Mesenchymal stem cell (in vitro differentiated cells and primary cell): ENCODE measurements at regions not wholly inside any gene's neighbourhood (a gene's known extent, or its start where the extent isn't known, plus 50 kb on each side); places are given as distances from the start of the nearest gene placed in this dataset.

ENCODE experiments used
- DNase-seq: peaks from one replicate; pipeline ENCODE4 v3.0.0-alpha.2; 2013
- H2AFZ ChIP-seq: one replicate; pipeline ENCODE4 v1.6.1; 2013; ENCODE audit warnings: low read depth, mild to moderate bottlenecking, control low read depth, inconsistent platforms, low read length, moderate library complexity
- H2AK5ac ChIP-seq: 2 replicates; pipeline ENCODE4 v1.6.1; 2013; ENCODE audit warnings: low read length, moderate library complexity, mild to moderate bottlenecking, inconsistent platforms; ENCODE audit not compliant: severe bottlenecking
- H2BK120ac ChIP-seq: one replicate; pipeline ENCODE4 v1.6.1; 2013; ENCODE audit warnings: low read depth, mild to moderate bottlenecking, inconsistent platforms, low read length, moderate library complexity
- H2BK12ac ChIP-seq, 2 experiments: one replicate each; pipeline ENCODE4 v1.6.1; 2013; ENCODE audit warnings: inconsistent platforms in 2 of 2, low read length in 2 of 2, mild to moderate bottlenecking in 2 of 2, moderate library complexity in 2 of 2, control low read depth in 1 of 2
- H2BK15ac ChIP-seq: one replicate; pipeline ENCODE4 v1.6.1; 2013; ENCODE audit warnings: mild to moderate bottlenecking, low read depth, inconsistent platforms; ENCODE audit not compliant: poor library complexity, severe bottlenecking
- H2BK5ac ChIP-seq: 2 replicates; pipeline ENCODE4 v1.6.1; 2013; ENCODE audit warnings: low read depth, mild to moderate bottlenecking, low read length, control low read depth, inconsistent platforms; ENCODE audit not compliant: poor library complexity, severe bottlenecking
- H3K14ac ChIP-seq, 2 experiments: one replicate each; pipeline ENCODE4 v1.6.1; 2013; ENCODE audit warnings: inconsistent platforms in 2 of 2, low read length in 2 of 2, control low read depth in 1 of 2, mild to moderate bottlenecking in 1 of 2, moderate library complexity in 1 of 2
- H3K18ac ChIP-seq, 2 experiments: one replicate each; pipeline ENCODE4 v1.6.1; 2013; ENCODE audit warnings: inconsistent platforms in 2 of 2, low read length in 2 of 2, control low read depth in 1 of 2, low read depth in 1 of 2, mild to moderate bottlenecking in 1 of 2
- H3K23ac ChIP-seq, 2 experiments: one replicate each; pipeline ENCODE4 v1.6.1; 2013; ENCODE audit warnings: inconsistent platforms in 2 of 2, low read length in 2 of 2, mild to moderate bottlenecking in 2 of 2, moderate library complexity in 2 of 2, control low read depth in 1 of 2
- H3K27ac ChIP-seq: 2 replicates; pipeline ENCODE4 v1.5.1; 2013; ENCODE audit warnings: mild to moderate bottlenecking, moderate library complexity, low read length, control low read depth, inconsistent platforms; ENCODE audit not compliant: poor library complexity, severe bottlenecking
- H3K27me3 ChIP-seq, 2 experiments: 2 replicates each; pipeline versions ENCODE4 v1.6.1 to v1.7.0; 2013; ENCODE audit warnings: low read length in 2 of 2, mild to moderate bottlenecking in 2 of 2, moderate library complexity in 2 of 2, control low read depth in 1 of 2, inconsistent platforms in 1 of 2; ENCODE audit not compliant: control insufficient read depth in 1 of 2, insufficient read depth in 1 of 2
- H3K36me3 ChIP-seq, 2 experiments: 2 replicates each; pipeline versions ENCODE4 v1.6.1 to v1.7.0; 2013; ENCODE audit warnings: low read length in 2 of 2, control low read depth in 1 of 2, inconsistent platforms in 1 of 2, low read depth in 1 of 2, mild to moderate bottlenecking in 1 of 2; ENCODE audit not compliant: insufficient read depth in 2 of 2, control insufficient read depth in 1 of 2
- H3K4ac ChIP-seq, 2 experiments: one replicate each; pipeline ENCODE4 v1.6.1; 2013; ENCODE audit warnings: inconsistent platforms in 2 of 2, low read length in 2 of 2, mild to moderate bottlenecking in 2 of 2, moderate library complexity in 2 of 2, control low read depth in 1 of 2, low read depth in 1 of 2
- H3K4me1 ChIP-seq: 2 replicates; pipeline ENCODE4 v1.6.1; 2013; ENCODE audit warnings: low read depth, low read length, control low read depth; ENCODE audit not compliant: control insufficient read depth, insufficient read depth
- H3K4me2 ChIP-seq: 2 replicates; pipeline ENCODE4 v1.6.1; 2013; ENCODE audit warnings: low read length, mild to moderate bottlenecking, inconsistent platforms; ENCODE audit not compliant: poor library complexity, severe bottlenecking
- H3K4me3 ChIP-seq, 2 experiments: 2 replicates each; pipeline versions ENCODE4 v1.5.1 to v1.7.0; 2013; ENCODE audit warnings: low read length in 2 of 2, mild to moderate bottlenecking in 2 of 2, control low read depth in 1 of 2, low read depth in 1 of 2; ENCODE audit not compliant: insufficient read depth in 1 of 2
- H3K79me1 ChIP-seq: replicated peaks from 2 replicates; pipeline ENCODE4 v1.6.1; 2013; ENCODE audit warnings: mild to moderate bottlenecking, control low read depth, low read length, inconsistent platforms; ENCODE audit not compliant: poor library complexity, severe bottlenecking
- H3K9ac ChIP-seq: 2 replicates; pipeline ENCODE4 v1.7.0; 2013; ENCODE audit warnings: mild to moderate bottlenecking, low read length, moderate library complexity
- H3K9me3 ChIP-seq: 2 replicates; pipeline ENCODE4 v1.7.0; 2013; ENCODE audit warnings: mild to moderate bottlenecking, low read length; ENCODE audit not compliant: control insufficient read depth
- H4K8ac ChIP-seq: one replicate; pipeline ENCODE4 v1.6.1; 2013; ENCODE audit warnings: inconsistent platforms, mild to moderate bottlenecking, low read length, moderate library complexity
- H4K91ac ChIP-seq: one replicate; pipeline ENCODE4 v1.6.1; 2013; ENCODE audit warnings: mild to moderate bottlenecking, low read length, inconsistent platforms
- WGBS: methylation state at CpG from one replicate; pipeline ENCODE4 v1.1.7; 2013; ENCODE audit warnings: mixed read lengths; 5-methylcytosine and 5-hydroxymethylcytosine counted together

DNA sequence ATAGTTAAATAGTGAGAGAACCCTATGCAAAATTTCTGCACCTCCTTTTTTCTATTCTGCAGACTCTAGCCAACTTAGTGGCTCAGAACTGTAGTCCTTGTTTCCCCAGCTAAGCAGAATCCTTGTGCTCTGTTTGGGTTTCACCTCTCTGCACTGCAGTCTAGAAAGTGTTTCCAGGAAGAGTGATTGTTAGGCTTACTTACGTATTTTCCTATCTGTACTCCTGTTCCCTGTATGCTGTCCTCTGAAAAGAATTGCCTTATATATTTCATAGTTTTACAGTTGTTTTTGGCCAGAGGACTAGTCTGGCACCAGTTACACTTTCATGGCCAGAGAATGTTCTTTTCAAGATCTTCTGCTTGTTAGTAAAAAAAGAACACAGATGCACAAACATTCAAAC, 154.6 kb upstream of the POT1 start:
- Histone ChIP-seq H2BK120ac (no peak overlapping the region), H2AK5ac (no peak overlapping the region), H3K18ac (no peak overlapping the region), H3K27me3 (no peaks in the 10 kb centered on the region), H3K14ac (no peak overlapping the region), H2BK5ac (no peak overlapping the region), H3K27ac (no peak overlapping the region), H3K9ac (no peak overlapping the region), H2AFZ (no peak overlapping the region), H3K79me1 (no peaks in the 10 kb centered on the region), H3K4me1 (no peaks in the 10 kb centered on the region), H3K36me3 (no peaks in the 10 kb centered on the region), H4K91ac (no peak overlapping the region), H4K8ac (no peak overlapping the region), H2BK12ac (no peak overlapping the region), H3K9me3 (no peaks in the 10 kb centered on the region), H3K4me3 (no peak overlapping the region), H3K4ac (no peak overlapping the region), H2BK15ac (no peak overlapping the region), H3K23ac (no peak overlapping the region), H3K4me2 (no peak overlapping the region)
- no peak for DNase-seq
- 100% methylated on average over 1 of the region's 1 CpG for WGBS

DNA sequence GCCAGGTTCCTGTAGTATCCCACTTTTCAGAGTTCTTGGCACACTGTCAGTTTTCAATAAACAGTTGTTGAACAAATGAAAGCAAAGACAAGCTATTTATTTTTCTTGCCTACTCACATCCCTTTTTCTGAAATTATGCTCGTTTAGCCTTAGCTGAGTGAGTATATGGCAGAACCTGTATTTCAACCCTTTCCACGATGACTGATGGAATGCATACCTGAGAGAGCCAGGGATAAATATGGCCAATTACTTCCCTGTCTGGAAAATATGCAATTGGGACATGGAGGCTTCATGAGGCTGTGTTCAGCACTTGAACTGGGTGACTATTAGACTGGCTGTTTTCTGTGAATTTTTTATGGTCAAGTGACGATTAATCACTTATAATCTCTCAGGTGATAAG, 144.5 kb upstream of the POT1 start:
- Histone ChIP-seq H3K9me3 (peaks cover 10% of the 10 kb centered on the region), H4K8ac (no peak overlapping the region), H2AFZ (no peak overlapping the region), H2BK12ac (no peak overlapping the region), H3K36me3 (no peaks in the 10 kb centered on the region), H3K18ac (no peak overlapping the region), H3K4me2 (no peak overlapping the region), H4K91ac (no peak overlapping the region), H2AK5ac (no peak overlapping the region), H3K4ac (no peak overlapping the region), H3K27me3 (no peaks in the 10 kb centered on the region), H3K23ac (no peak overlapping the region), H3K14ac (no peak overlapping the region), H2BK15ac (no peak overlapping the region), H3K27ac (no peak overlapping the region), H3K9ac (no peak overlapping the region), H3K4me3 (no peak overlapping the region), H3K79me1 (no peaks in the 10 kb centered on the region), H3K4me1 (no peaks in the 10 kb centered on the region), H2BK5ac (no peak overlapping the region), H2BK120ac (no peak overlapping the region)
- 68% methylated on average over 2 of the region's 3 CpGs for WGBS
- DNase-seq = no peak

GRCh38 chr7:125065546-125065945, 135.9 kb upstream of the POT1 start:
- no peak for DNase-seq
- H2BK15ac ChIP-seq = no peak overlapping the region
- no peaks in the 10 kb centered on the region for H3K27me3 ChIP-seq
- 100% methylated on average over 1 of the region's 1 CpG for WGBS
- no peak overlapping the region for H3K4me2 ChIP-seq
- H3K4me1 ChIP-seq = peaks cover 2% of the 10 kb centered on the region
- no peak overlapping the region for H3K4me3 ChIP-seq
- no peak overlapping the region for H4K8ac ChIP-seq
- no peak overlapping the region for H2AK5ac ChIP-seq
- no peak overlapping the region for H2BK5ac ChIP-seq
- no peak overlapping the region for H3K27ac ChIP-seq
- H3K9me3 ChIP-seq = no peaks in the 10 kb centered on the region
- H3K23ac ChIP-seq = no peak overlapping the region
- H3K79me1 ChIP-seq = no peaks in the 10 kb centered on the region
- H2BK120ac ChIP-seq = no peak overlapping the region
- no peaks in the 10 kb centered on the region for H3K36me3 ChIP-seq
- H3K9ac ChIP-seq = no peak overlapping the region
- no peak overlapping the region for H2AFZ ChIP-seq
- H2BK12ac ChIP-seq = no peak overlapping the region
- no peak overlapping the region for H4K91ac ChIP-seq
- H3K18ac ChIP-seq = no peak overlapping the region
- H3K4ac ChIP-seq = no peak overlapping the region
- H3K14ac ChIP-seq = no peak overlapping the region

- H3K4me2 ChIP-seq = no peak overlapping the region
- H3K79me1 ChIP-seq = no peaks in the 10 kb centered on the region
- H2BK15ac ChIP-seq = no peak overlapping the region
- H3K14ac ChIP-seq = no peak overlapping the region
- DNase-seq = no peak
- H2BK120ac ChIP-seq = no peak overlapping the region
- no peak overlapping the region for H3K4ac ChIP-seq
- H3K36me3 ChIP-seq = no peaks in the 10 kb centered on the region
- H3K9ac ChIP-seq = no peak overlapping the region
- no peak overlapping the region for H3K18ac ChIP-seq
- no peak overlapping the region for H2BK12ac ChIP-seq
- no CpG with 5 or more reads among the region's 1 CpG for WGBS
- H3K23ac ChIP-seq = no peak overlapping the region
- H3K27me3 ChIP-seq = no peaks in the 10 kb centered on the region
- no peak overlapping the region for H4K8ac ChIP-seq
- H4K91ac ChIP-seq = no peak overlapping the region
- no peaks in the 10 kb centered on the region for H3K9me3 ChIP-seq
- H3K27ac ChIP-seq = no peak overlapping the region
- H3K4me3 ChIP-seq = no peak overlapping the region
- H3K4me1 ChIP-seq = peaks cover 2% of the 10 kb centered on the region
- no peak overlapping the region for H2BK5ac ChIP-seq
- no peak overlapping the region for H2AK5ac ChIP-seq
- H2AFZ ChIP-seq = no peak overlapping the region
Measured at GRCh38 chr7:125065001-125065400, 135.4 kb upstream of the POT1 start.
